Endometrium (tissue), 2 donors: ENCODE measurements at regions not wholly inside any gene's neighbourhood (a gene's known extent, or its start where the extent isn't known, plus 50 kb on each side); places are given as distances from the start of the nearest gene placed in this dataset.

ENCODE experiments used
- FAIRE-seq: peaks from 2 replicates; lab custom pipeline; 2012; peaks lifted over from hg19 to GRCh38; lab: Jason Lieb, UNC
- donor health status: control.
- donor health status: control.

DNA sequence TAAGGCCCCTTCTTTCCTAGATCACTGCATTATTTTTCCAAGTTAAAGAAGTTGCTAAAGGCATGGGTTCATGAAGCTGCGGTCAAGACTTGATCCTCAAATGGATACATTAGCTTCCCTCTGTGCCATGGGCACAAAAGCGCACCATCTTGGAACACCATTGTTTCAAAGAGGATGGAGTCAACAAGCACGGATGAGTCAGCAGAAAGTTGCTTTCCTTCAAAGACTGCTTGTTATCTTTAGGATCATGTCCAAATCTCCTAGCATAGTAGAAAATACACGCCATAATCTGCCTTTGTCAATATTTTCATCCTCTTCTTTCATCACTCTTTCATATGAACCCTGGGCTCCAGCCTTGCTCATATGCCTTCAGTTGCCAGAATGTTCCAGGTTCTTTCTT, 226.8 kb upstream of the GATB start:
- no peak for FAIRE-seq

- no peak for FAIRE-seq
Measured at GRCh38 chr4:151983854-151984253, 223.0 kb upstream of the GATB start.

- no peak for FAIRE-seq
Measured at GRCh38 chr4:151979819-151980218, 219.0 kb upstream of the GATB start.

GRCh38 chr4:151968643-151969042, 207.8 kb upstream of the GATB start:
- no peak for FAIRE-seq

- FAIRE-seq = no peak
Measured at GRCh38 chr4:151967074-151967473, 206.3 kb upstream of the GATB start.

DNA sequence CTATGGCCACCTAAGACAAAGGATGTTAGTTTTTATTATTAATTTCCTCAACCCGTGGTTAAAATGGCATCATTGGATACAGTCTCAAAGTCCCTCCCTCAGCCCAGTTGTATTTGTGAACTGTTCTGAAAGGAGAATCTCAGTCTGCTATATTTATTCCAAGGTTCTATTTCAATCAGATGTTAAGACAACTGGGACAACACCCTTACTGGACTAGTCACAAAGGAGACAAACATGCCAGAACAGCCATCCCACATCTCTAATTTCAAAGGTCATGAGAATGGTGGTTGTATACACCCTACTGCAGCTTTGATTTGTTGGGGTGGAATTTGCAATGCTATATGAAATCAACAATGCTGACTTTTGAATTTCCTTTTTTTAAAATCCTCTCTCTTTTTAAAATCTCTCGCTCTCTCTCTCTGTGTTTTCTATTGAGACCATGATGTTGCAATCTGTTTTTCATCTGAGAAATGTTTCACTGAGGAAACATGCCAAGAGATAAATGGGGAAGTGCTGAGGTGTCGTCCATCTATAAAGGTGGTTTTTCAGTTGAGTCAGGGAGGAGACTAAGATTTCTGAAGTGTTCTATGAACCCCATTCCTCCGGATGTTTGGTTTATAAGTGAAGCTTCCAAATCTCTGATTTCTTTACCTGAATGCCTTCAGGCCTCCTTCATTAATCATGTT, 201.5 kb upstream of the GATB start:
- no peak for FAIRE-seq

GRCh38 chr4:151961456-151961855, 200.6 kb upstream of the GATB start:
- FAIRE-seq = no peak

GRCh38 chr4:151960449-151961230, 199.8 kb upstream of the GATB start:
- FAIRE-seq = no peak

- no peak for FAIRE-seq
Measured at GRCh38 chr4:151957153-151957552, 196.3 kb upstream of the GATB start.

- FAIRE-seq = no peak
Measured at GRCh38 chr4:151955721-151956380, 195.0 kb upstream of the GATB start.

DNA sequence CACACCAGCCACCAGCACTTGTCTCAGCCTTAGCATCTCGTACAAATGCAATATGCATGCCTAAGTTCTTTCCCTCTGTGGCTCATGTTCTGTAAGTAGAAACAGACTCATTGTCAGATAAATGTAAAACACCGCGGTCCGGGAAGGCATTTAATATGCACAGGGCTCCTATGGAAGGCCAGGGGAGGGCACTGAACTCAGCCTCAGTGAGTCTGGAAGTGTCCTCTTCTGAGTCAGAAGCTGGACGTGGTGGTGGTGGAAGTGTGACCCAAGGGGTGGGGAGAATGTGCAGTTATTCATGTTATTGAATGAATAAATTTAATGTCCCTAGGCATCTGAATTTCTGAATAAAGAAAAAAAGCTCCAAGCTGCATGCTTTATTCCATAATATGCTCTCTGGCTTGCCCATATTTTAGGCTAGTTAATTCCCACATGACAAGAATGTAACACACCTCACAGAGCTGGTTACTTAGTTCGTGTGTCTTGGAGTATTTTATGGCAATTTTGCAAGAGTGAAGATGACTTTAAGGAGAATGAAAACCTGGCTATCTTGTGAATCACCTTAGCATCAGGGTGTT, 193.1 kb upstream of the GATB start:
- no peak for FAIRE-seq

DNA sequence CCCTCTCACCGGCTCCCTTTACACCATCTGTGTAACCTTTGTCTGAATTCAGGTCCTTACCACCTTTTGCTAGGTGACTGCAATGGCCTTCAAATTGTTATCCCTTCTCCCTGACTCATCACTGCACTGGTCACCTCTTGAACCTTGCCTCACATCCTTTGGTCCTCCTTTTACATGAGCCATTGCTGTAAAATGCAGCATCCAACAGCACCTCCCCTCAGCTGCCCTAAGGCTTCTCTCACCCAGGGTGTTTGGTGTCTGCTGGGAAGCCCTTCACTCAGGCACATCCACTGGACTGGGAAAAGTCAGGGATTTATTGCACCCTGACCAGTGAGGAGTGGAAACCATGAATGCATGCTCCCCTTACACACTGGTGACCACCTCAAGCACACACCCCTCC, 192.5 kb upstream of the GATB start:
- no peak for FAIRE-seq

DNA sequence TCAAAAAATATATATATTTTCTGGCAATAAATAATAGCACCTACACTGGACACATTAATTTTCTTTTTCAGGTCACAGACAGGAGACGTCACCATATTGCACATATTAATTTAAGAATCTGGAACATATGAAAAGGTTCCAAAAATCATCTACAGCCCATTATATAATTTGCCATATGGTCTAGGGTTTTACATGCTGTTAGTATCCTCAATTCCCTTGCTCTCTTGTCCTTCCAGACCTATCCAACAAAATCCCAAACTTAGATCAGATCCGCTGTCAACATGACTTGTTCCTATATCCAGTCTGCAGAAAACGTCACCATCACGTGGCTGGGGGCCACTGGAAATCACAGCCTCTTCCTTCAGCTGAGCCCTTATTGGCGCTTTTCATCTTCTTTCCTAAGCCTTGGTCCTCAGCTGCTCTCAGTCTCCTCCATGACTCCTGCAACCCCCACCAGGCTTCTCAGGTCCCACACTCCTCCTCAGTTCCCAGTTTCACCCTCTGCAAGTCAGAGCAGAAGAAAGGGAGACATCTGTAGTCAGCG, 192.0 kb upstream of the GATB start:
- no peak for FAIRE-seq

GRCh38 chr4:151952137-151952536, 191.3 kb upstream of the GATB start:
- FAIRE-seq = no peak

- no peak for FAIRE-seq
Measured at GRCh38 chr4:151951671-151952050, 190.9 kb upstream of the GATB start.

DNA sequence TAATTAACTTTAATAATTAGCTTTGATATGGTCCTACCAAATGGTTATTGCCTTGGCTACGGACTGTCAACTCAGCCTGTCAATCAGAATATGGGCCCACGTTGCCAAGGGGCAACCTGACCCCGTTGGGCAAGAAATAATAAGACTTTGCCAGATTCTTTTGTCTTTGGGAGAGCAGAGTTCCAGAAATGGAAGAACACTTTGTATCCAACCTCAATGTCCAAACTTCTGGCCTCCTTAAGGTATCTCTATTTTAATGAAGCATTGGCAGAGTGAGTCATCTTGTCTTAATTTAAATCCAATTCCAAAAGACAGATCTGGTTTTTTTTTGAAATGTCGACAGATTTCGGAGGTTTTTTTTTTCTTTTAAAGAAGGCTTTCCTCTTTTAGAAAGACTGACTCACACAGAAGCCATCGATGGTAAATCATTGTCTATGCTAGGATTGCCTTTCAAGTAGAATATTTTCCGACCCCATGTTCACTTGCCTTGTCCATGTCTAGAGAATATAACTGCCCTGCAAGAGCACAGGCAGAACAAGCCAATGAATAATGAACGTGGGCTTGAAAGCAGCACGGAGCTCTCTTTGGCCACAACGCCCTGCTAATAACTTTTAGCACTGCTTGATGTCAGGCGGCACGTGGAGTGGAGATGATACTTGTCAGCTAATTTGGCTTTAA, 190.3 kb upstream of the GATB start:
- no peak for FAIRE-seq

GRCh38 chr4:151948351-151949016, 187.7 kb upstream of the GATB start:
- no peak for FAIRE-seq

DNA sequence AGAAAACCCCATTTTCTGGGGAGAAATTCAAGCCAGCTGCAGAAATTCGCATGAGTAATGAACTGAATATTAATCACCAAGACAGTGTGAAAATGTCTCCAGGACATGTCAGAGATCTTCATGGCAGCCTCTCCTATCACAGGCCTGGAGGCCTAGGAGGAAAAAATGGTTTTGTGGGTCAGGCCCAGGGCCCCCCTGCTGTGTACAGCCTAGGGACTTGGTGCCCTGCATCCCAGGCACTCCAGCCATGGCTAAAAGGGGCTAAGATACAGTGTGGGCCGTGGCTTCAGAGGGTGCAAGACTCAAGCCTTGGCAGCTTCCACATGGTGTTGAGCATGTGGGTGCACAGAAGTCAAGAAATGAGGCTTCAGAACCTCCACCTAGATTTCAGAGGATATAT, 185.9 kb upstream of the GATB start:
- FAIRE-seq = no peak

- FAIRE-seq = no peak
Measured at GRCh38 chr4:151942971-151943370, 182.2 kb upstream of the GATB start.

DNA sequence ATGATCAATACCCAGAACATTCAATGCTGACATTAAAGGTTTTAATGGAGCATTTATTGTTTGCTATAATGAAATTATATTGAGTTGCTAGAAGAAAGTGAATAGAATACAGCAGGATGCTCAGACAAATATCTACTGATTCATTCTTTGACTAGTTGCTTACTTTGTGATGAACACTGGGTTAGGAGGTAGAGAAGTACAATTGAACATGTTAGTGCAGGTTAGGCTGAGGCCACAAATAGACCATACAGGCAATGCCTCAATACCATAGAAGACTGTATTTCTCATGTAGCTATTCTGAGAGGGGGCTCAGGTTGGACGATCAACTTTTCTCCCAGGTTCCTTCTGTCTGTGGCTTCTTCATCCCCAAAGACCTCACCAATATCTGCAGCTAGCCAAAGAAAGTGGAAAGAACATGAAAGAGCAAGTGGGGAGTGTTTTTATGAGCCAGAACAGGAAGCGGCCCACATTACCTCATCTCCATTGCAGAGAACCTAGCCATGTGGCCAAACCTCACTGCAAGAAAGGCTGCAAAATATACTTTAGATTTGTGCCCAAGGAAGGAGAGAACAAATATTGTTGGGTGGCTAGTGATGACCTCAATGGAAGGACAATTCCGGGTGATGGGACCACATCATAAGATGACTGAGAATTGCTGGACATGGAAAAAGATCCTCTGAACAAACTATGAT, 180.3 kb upstream of the GATB start:
- no peak for FAIRE-seq

DNA sequence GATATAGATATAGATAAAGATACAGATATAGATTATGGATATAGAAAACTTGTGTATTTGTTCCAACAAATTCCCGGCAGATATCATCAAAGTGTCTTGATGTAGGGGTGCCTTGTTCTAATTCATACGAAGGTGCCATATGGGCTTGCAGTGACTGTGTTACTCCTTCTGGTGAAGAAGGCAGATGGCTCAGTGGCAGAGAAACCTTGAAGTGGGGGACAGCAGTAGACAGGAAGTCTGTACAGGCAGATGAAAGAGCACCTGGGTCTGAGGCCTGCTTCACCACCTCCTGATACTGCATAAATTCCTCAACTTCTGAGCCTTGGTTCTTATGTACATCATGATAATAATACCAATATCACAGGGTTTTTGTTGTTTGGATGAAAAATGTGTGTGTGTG, 179.5 kb upstream of the GATB start:
- FAIRE-seq = no peak
